ENCODE measurements at regions not wholly inside any gene's neighbourhood (a gene's known extent, or its start where the extent isn't known, plus 50 kb on each side); places are given as distances from the start of the nearest gene placed in this dataset.

DNA sequence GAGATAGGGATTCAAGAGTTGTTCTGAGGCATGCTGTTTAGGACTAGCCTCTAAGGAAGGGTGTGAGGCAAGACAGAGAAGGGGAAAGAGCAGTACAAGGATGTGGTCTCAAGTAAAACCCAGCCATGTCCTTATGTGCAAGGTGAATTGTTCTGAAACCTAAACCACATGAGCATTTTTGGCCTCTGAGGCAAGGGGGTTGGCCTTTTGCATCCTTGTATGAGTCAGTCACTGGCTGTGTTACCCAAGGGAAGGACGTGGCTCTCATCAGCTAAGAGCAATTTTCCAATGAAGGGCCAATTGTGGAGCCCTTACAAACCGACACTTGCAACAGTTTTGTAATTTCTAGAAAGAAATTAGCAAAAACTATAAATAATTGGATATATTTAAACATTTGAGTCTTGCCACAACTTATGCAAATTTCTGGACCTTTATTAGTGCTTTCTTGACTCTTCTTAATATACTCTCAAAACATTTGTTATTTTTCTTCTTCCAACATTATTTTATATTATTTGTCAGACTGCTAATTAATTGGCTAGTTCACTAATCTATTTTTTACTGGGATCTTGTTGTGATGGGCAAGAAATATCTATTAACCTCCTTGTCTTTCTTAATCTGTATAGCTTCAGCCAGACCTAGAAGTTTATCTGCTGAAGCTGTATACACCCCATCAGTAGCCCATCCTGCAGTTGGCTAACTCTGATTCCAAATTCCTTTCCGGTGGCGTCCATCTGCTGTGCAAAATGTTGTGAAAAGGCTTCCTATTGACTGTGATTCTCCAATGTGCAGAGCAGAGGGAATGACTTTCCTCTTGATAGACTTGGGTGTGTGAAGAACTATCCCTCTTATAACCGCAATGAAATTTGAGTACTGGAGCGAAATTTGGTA is 97.7 kb upstream of the P2RY1 start:
- Histone ChIP-seq H4K20me1 (replicated peaks; ENCODE audit: insufficient read depth) (no peaks in the 10 kb centered on the region), H3K4me1 (ENCODE audit: insufficient read depth) (no peaks in the 10 kb centered on the region), H2AFZ (peak overlapping the region; percentile 65), H3K9me2 (ENCODE audit: insufficient read depth) (no peaks in the 10 kb centered on the region), H3F3A (replicated peaks; ENCODE audit: low read depth) (no peaks in the 10 kb centered on the region), H3K36me3 (ENCODE audit: insufficient read depth) (no peaks in the 10 kb centered on the region), H3K79me2 (replicated peaks; ENCODE audit: insufficient read depth) (no peaks in the 10 kb centered on the region), H3K27ac (ENCODE audit: low read depth) (no peak overlapping the region), H3K27me3 (ENCODE audit: insufficient read depth) (no peaks in the 10 kb centered on the region), H3K4me2 (no peak overlapping the region), H3K4me3 (no peak overlapping the region)
- Mint-ChIP-seq H3K27me3 (ENCODE audit: insufficient read depth, low read depth, poor library complexity) (no peaks in the 10 kb centered on the region), H3K36me3 (ENCODE audit: low read depth) (no peaks in the 10 kb centered on the region), H3K27ac (no peak overlapping the region), H3K9me3 (no peaks in the 10 kb centered on the region), H3K4me1 (peaks cover 4% of the 10 kb centered on the region; the same call in 1 of the 3 replicates), H3K4me3 (no peak overlapping the region)
- no peak for ATAC-seq
- DNase-seq (ENCODE audit: low spot score): no peak
- TF ChIP-seq NANOG (IDR thresholded peaks at IDR 0.05; ENCODE audit: borderline replicate concordance) (no peak), JUNB (IDR thresholded peaks at IDR 0.05; ENCODE audit: unreplicated experiment) (no peak), ZNF114 (CRISPR knock-in tag; IDR thresholded peaks at IDR 0.05) (no peak), EZH2 (IDR thresholded peaks at IDR 0.05; ENCODE audit: low read depth, unreplicated experiment) (no peak), ZNF331 (CRISPR knock-in tag; IDR thresholded peaks at IDR 0.05; ENCODE audit: low read depth) (no peak)
- TF ChIP-seq, protein P1, sequence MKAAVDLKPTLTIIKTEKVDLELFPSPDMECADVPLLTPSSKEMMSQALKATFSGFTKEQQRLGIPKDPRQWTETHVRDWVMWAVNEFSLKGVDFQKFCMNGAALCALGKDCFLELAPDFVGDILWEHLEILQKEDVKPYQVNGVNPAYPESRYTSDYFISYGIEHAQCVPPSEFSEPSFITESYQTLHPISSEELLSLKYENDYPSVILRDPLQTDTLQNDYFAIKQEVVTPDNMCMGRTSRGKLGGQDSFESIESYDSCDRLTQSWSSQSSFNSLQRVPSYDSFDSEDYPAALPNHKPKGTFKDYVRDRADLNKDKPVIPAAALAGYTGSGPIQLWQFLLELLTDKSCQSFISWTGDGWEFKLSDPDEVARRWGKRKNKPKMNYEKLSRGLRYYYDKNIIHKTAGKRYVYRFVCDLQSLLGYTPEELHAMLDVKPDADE (IDR thresholded peaks at IDR 0.05): no peak
- TF ChIP-seq, protein P2, sequence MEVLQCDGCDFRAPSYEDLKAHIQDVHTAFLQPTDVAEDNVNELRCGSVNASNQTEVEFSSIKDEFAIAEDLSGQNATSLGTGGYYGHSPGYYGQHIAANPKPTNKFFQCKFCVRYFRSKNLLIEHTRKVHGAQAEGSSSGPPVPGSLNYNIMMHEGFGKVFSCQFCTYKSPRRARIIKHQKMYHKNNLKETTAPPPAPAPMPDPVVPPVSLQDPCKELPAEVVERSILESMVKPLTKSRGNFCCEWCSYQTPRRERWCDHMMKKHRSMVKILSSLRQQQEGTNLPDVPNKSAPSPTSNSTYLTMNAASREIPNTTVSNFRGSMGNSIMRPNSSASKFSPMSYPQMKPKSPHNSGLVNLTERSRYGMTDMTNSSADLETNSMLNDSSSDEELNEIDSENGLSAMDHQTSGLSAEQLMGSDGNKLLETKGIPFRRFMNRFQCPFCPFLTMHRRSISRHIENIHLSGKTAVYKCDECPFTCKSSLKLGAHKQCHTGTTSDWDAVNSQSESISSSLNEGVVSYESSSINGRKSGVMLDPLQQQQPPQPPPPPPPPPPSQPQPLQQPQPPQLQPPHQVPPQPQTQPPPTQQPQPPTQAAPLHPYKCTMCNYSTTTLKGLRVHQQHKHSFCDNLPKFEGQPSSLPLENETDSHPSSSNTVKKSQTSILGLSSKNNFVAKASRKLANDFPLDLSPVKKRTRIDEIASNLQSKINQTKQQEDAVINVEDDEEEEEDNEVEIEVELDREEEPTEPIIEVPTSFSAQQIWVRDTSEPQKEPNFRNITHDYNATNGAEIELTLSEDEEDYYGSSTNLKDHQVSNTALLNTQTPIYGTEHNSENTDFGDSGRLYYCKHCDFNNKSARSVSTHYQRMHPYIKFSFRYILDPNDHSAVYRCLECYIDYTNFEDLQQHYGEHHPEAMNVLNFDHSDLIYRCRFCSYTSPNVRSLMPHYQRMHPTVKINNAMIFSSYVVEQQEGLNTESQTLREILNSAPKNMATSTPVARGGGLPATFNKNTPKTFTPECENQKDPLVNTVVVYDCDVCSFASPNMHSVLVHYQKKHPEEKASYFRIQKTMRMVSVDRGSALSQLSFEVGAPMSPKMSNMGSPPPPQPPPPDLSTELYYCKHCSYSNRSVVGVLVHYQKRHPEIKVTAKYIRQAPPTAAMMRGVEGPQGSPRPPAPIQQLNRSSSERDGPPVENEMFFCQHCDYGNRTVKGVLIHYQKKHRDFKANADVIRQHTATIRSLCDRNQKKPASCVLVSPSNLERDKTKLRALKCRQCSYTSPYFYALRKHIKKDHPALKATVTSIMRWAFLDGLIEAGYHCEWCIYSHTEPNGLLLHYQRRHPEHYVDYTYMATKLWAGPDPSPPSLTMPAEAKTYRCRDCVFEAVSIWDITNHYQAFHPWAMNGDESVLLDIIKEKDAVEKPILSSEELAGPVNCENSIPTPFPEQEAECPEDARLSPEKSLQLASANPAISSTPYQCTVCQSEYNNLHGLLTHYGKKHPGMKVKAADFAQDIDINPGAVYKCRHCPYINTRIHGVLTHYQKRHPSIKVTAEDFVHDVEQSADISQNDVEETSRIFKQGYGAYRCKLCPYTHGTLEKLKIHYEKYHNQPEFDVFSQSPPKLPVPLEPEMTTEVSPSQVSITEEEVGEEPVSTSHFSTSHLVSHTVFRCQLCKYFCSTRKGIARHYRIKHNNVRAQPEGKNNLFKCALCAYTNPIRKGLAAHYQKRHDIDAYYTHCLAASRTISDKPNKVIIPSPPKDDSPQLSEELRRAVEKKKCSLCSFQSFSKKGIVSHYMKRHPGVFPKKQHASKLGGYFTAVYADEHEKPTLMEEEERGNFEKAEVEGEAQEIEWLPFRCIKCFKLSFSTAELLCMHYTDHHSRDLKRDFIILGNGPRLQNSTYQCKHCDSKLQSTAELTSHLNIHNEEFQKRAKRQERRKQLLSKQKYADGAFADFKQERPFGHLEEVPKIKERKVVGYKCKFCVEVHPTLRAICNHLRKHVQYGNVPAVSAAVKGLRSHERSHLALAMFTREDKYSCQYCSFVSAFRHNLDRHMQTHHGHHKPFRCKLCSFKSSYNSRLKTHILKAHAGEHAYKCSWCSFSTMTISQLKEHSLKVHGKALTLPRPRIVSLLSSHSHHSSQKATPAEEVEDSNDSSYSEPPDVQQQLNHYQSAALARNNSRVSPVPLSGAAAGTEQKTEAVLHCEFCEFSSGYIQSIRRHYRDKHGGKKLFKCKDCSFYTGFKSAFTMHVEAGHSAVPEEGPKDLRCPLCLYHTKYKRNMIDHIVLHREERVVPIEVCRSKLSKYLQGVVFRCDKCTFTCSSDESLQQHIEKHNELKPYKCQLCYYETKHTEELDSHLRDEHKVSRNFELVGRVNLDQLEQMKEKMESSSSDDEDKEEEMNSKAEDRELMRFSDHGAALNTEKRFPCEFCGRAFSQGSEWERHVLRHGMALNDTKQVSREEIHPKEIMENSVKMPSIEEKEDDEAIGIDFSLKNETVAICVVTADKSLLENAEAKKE (CRISPR knock-in tag; IDR thresholded peaks at IDR 0.05): no peak
